IPS-18a (cell line): ENCODE measurements at regions not wholly inside any gene's neighbourhood (a gene's known extent, or its start where the extent isn't known, plus 50 kb on each side); places are given as distances from the start of the nearest gene placed in this dataset.

Source experiments
- H3K27ac ChIP-seq: one replicate; pipeline ENCODE4 v1.5.1; 2013; ENCODE audit warnings: low read length
- H3K27me3 ChIP-seq: one replicate; pipeline ENCODE4 v1.6.1; 2013; ENCODE audit warnings: mild to moderate bottlenecking, low read length; ENCODE audit not compliant: control insufficient read depth, insufficient read depth
- H3K36me3 ChIP-seq: one replicate; pipeline ENCODE4 v1.6.1; 2013; ENCODE audit warnings: low read depth, low read length; ENCODE audit not compliant: control insufficient read depth
- H3K4me1 ChIP-seq: one replicate; pipeline ENCODE4 v1.6.1; 2013; ENCODE audit warnings: low read depth, low read length; ENCODE audit not compliant: control insufficient read depth
- H3K4me3 ChIP-seq: one replicate; pipeline ENCODE4 v1.5.1; 2013; ENCODE audit warnings: low read length
- H3K9ac ChIP-seq: one replicate; pipeline ENCODE4 v1.6.1; 2013; ENCODE audit warnings: mild to moderate bottlenecking, low read length, moderate library complexity
- H3K9me3 ChIP-seq: one replicate; pipeline ENCODE4 v1.6.1; 2013; ENCODE audit warnings: low read depth, low read length; ENCODE audit not compliant: control insufficient read depth

- no peaks in the 10 kb centered on the region for H3K27me3 ChIP-seq
- H3K9ac ChIP-seq: no peak overlapping the region
- no peak overlapping the region for H3K4me3 ChIP-seq
- H3K9me3 ChIP-seq: no peaks in the 10 kb centered on the region
- peaks cover 9% of the 10 kb centered on the region for H3K4me1 ChIP-seq
- H3K36me3 ChIP-seq: no peaks in the 10 kb centered on the region
- H3K27ac ChIP-seq: no peak overlapping the region
These were observed 559.1 kb upstream of the TRPC7 start for GRCh38 chr5:136924490-136924889.

- Histone ChIP-seq H3K4me1 (peaks cover 8% of the 10 kb centered on the region), H3K27me3 (no peaks in the 10 kb centered on the region), H3K4me3 (no peak overlapping the region), H3K27ac (no peak overlapping the region), H3K9me3 (no peaks in the 10 kb centered on the region), H3K9ac (no peak overlapping the region), H3K36me3 (no peaks in the 10 kb centered on the region)
These were observed 545.3 kb upstream of the TRPC7 start for GRCh38 chr5:136910625-136911024.

GRCh38 chr5:136909906-136910305 lies 544.6 kb upstream of the TRPC7 start:
- H3K9ac ChIP-seq: no peak overlapping the region
- no peak overlapping the region for H3K4me3 ChIP-seq
- H3K4me1 ChIP-seq: peaks cover 8% of the 10 kb centered on the region
- H3K36me3 ChIP-seq: no peaks in the 10 kb centered on the region
- H3K27ac ChIP-seq: no peak overlapping the region
- H3K27me3 ChIP-seq: no peaks in the 10 kb centered on the region
- H3K9me3 ChIP-seq: no peaks in the 10 kb centered on the region

- no peaks in the 10 kb centered on the region for H3K36me3 ChIP-seq
- H3K9me3 ChIP-seq: no peaks in the 10 kb centered on the region
- no peak overlapping the region for H3K4me3 ChIP-seq
- no peaks in the 10 kb centered on the region for H3K27me3 ChIP-seq
- H3K4me1 ChIP-seq: peaks cover 8% of the 10 kb centered on the region
- H3K27ac ChIP-seq: no peak overlapping the region
- H3K9ac ChIP-seq: no peak overlapping the region
These were observed 542.0 kb upstream of the TRPC7 start for GRCh38 chr5:136907371-136907770.

GRCh38 chr5:136906545-136906944 lies 541.2 kb upstream of the TRPC7 start:
- Histone ChIP-seq H3K9me3 (no peaks in the 10 kb centered on the region), H3K27ac (no peak overlapping the region), H3K27me3 (no peaks in the 10 kb centered on the region), H3K4me1 (peaks cover 8% of the 10 kb centered on the region), H3K4me3 (no peak overlapping the region), H3K36me3 (no peaks in the 10 kb centered on the region), H3K9ac (no peak overlapping the region)

- Histone ChIP-seq H3K4me3 (no peak overlapping the region), H3K27me3 (no peaks in the 10 kb centered on the region)
These were observed 540.2 kb upstream of the TRPC7 start for GRCh38 chr5:136905571-136905970.

GRCh38 chr5:136894070-136894469 lies 528.7 kb upstream of the TRPC7 start:
- Histone ChIP-seq H3K27ac (no peak overlapping the region), H3K4me1 (peaks cover 18% of the 10 kb centered on the region), H3K27me3 (no peaks in the 10 kb centered on the region), H3K9me3 (peaks cover 2% of the 10 kb centered on the region), H3K4me3 (no peak overlapping the region), H3K9ac (no peak overlapping the region), H3K36me3 (no peaks in the 10 kb centered on the region)

More at GRCh38 chr5:136905571-136905970, 540.2 kb upstream of the TRPC7 start:
- Histone ChIP-seq H3K27ac (no peak overlapping the region), H3K36me3 (no peaks in the 10 kb centered on the region), H3K9ac (no peak overlapping the region), H3K9me3 (no peaks in the 10 kb centered on the region), H3K4me1 (peaks cover 8% of the 10 kb centered on the region)

GRCh38 chr5:136892000-136892399 lies 526.7 kb upstream of the TRPC7 start:
- H3K9ac ChIP-seq: no peak overlapping the region
- peak overlapping the region; percentile 15 for H3K27ac ChIP-seq
- no peaks in the 10 kb centered on the region for H3K27me3 ChIP-seq
- H3K4me3 ChIP-seq: peak overlapping the region; percentile 48
- no peaks in the 10 kb centered on the region for H3K9me3 ChIP-seq
- H3K4me1 ChIP-seq: peaks cover 18% of the 10 kb centered on the region
- no peaks in the 10 kb centered on the region for H3K36me3 ChIP-seq

GRCh38 chr5:136891175-136891972 lies 526.0 kb upstream of the TRPC7 start:
- H3K9ac ChIP-seq: no peak overlapping the region
- no peaks in the 10 kb centered on the region for H3K27me3 ChIP-seq
- no peaks in the 10 kb centered on the region for H3K36me3 ChIP-seq
- peak overlapping the region; percentile 48 for H3K4me3 ChIP-seq
- peaks cover 18% of the 10 kb centered on the region for H3K4me1 ChIP-seq
- H3K9me3 ChIP-seq: no peaks in the 10 kb centered on the region
- peak overlapping the region; percentile 15 for H3K27ac ChIP-seq

- Histone ChIP-seq H3K9me3 (no peaks in the 10 kb centered on the region), H3K27me3 (no peaks in the 10 kb centered on the region), H3K9ac (no peak overlapping the region), H3K36me3 (no peaks in the 10 kb centered on the region), H3K4me3 (no peak overlapping the region), H3K27ac (no peak overlapping the region), H3K4me1 (peaks cover 18% of the 10 kb centered on the region)
These were observed 525.2 kb upstream of the TRPC7 start for GRCh38 chr5:136890431-136891148.

- Histone ChIP-seq H3K9me3 (no peaks in the 10 kb centered on the region), H3K4me3 (no peak overlapping the region), H3K36me3 (no peaks in the 10 kb centered on the region), H3K4me1 (peaks cover 6% of the 10 kb centered on the region), H3K9ac (no peak overlapping the region), H3K27me3 (no peaks in the 10 kb centered on the region), H3K27ac (no peak overlapping the region)
These were observed 521.3 kb upstream of the TRPC7 start for GRCh38 chr5:136886608-136887007.

- no peak overlapping the region for H3K9ac ChIP-seq
- no peak overlapping the region for H3K4me3 ChIP-seq
- H3K36me3 ChIP-seq: no peaks in the 10 kb centered on the region
- no peak overlapping the region for H3K27ac ChIP-seq
- no peaks in the 10 kb centered on the region for H3K9me3 ChIP-seq
- no peaks in the 10 kb centered on the region for H3K27me3 ChIP-seq
- H3K4me1 ChIP-seq: peaks cover 9% of the 10 kb centered on the region
These were observed 499.6 kb upstream of the TRPC7 start for GRCh38 chr5:136864960-136865359.
